GM23338 (cell line): ENCODE measurements at regions not wholly inside any gene's neighbourhood (a gene's known extent, or its start where the extent isn't known, plus 50 kb on each side); places are given as distances from the start of the nearest gene placed in this dataset.

ENCODE experiments used
- ATAC-seq: fragments of 200-7000 bp; cut with Tn5 transposase; 3 replicates; pipeline ENCODE4 v1.9.1; 2020
- DNase-seq: peaks from one replicate; pipeline ENCODE4 v3.0.0-alpha.2; 2015; ENCODE audit warnings: low spot score
- H2AFZ ChIP-seq: fragments of 200-600 bp; sonication (generic); 2 replicates; pipeline ENCODE4 v1.8.0; 2016; ENCODE audit warnings: antibody characterized with exemption, mild to moderate bottlenecking, moderate library complexity
- H3F3A ChIP-seq: fragments of 200-600 bp; sonication (generic); replicated peaks from 2 replicates; pipeline ENCODE4 v1.8.0; 2017; ENCODE audit warnings: antibody characterized with exemption, mixed run types, low read depth
- H3K27ac ChIP-seq: fragments of 200-600 bp; sonication (generic); 2 replicates; pipeline ENCODE4 v1.6.1; 2016; ENCODE audit warnings: low read depth
- H3K27me3 ChIP-seq: fragments of 200-600 bp; sonication (generic); 2 replicates; pipeline ENCODE4 v1.8.0; 2016; ENCODE audit warnings: mild to moderate bottlenecking, mixed run types, moderate library complexity; ENCODE audit not compliant: insufficient read depth
- H3K36me3 ChIP-seq: fragments of 200-600 bp; sonication (generic); 2 replicates; pipeline ENCODE4 v1.8.0; 2016; ENCODE audit warnings: mild to moderate bottlenecking; ENCODE audit not compliant: insufficient read depth
- H3K4me1 ChIP-seq: fragments of 200-600 bp; sonication (generic); 2 replicates; pipeline ENCODE4 v1.8.0; 2016; ENCODE audit warnings: mild to moderate bottlenecking, moderate library complexity; ENCODE audit not compliant: insufficient read depth
- H3K4me2 ChIP-seq: fragments of 200-600 bp; sonication (generic); 2 replicates; pipeline ENCODE4 v1.7.1; 2017; ENCODE audit warnings: mixed run types
- H3K4me3 ChIP-seq: fragments of 200-600 bp; sonication (generic); 2 replicates; pipeline ENCODE4 v1.6.1; 2016; ENCODE audit warnings: mixed run types
- H3K79me2 ChIP-seq: fragments of 200-600 bp; sonication (generic); replicated peaks from 2 replicates; pipeline ENCODE4 v1.8.0; 2017; ENCODE audit warnings: mild to moderate bottlenecking; ENCODE audit not compliant: insufficient read depth
- H3K9me2 ChIP-seq: fragments of 200-600 bp; sonication (generic); 2 replicates; pipeline ENCODE4 v1.8.0; 2017; ENCODE audit not compliant: insufficient read depth
- H4K20me1 ChIP-seq: fragments of 200-600 bp; sonication (generic); replicated peaks from 2 replicates; pipeline ENCODE4 v1.8.0; 2017; ENCODE audit warnings: mild to moderate bottlenecking; ENCODE audit not compliant: insufficient read depth
- H3K27ac Mint-ChIP-seq: 2 replicates; pipeline ENCODE4 v1.8.0; 2020; ENCODE audit warnings: inconsistent platforms, mild to moderate bottlenecking, moderate library complexity, mixed read lengths
- H3K27me3 Mint-ChIP-seq: 3 replicates; pipeline ENCODE4 v1.8.0; 2022; ENCODE audit warnings: low read depth, mild to moderate bottlenecking, moderate library complexity, mixed read lengths, inconsistent platforms; ENCODE audit not compliant: insufficient read depth, poor library complexity
- H3K36me3 Mint-ChIP-seq: 3 replicates; pipeline ENCODE4 v1.8.0; 2021; ENCODE audit warnings: low read depth, mild to moderate bottlenecking, inconsistent platforms, moderate library complexity, mixed read lengths
- H3K4me1 Mint-ChIP-seq: 3 replicates; pipeline ENCODE4 v1.8.0; 2020; ENCODE audit warnings: mild to moderate bottlenecking, inconsistent platforms, mixed read lengths
- H3K4me3 Mint-ChIP-seq: 3 replicates; pipeline ENCODE4 v1.8.0; 2021; ENCODE audit warnings: moderate library complexity, mild to moderate bottlenecking, inconsistent platforms, mixed read lengths
- H3K9me3 Mint-ChIP-seq: 3 replicates; pipeline ENCODE4 v1.8.0; 2020; ENCODE audit warnings: moderate library complexity, mild to moderate bottlenecking, inconsistent platforms, mixed read lengths
- CREB1 ChIP-seq: fragments of 250-450 bp; sonication (Bioruptor Pico); IDR thresholded peaks from 2 replicates; pipeline ENCODE4 v1.5.0; 2020; ENCODE audit warnings: low read depth, mild to moderate bottlenecking, moderate library complexity
- EZH2 ChIP-seq: fragments of 200-600 bp; sonication (generic); IDR thresholded peaks from one replicate; pipeline ENCODE4 v1.8.0; 2017; ENCODE audit warnings: antibody characterized with exemption, mild to moderate bottlenecking, low read depth; ENCODE audit not compliant: unreplicated experiment
- EZH2phosphoT487 ChIP-seq: fragments of 200-600 bp; sonication (generic); IDR thresholded peaks from one replicate; pipeline ENCODE4 v1.8.1; 2018; ENCODE audit warnings: antibody characterized with exemption; ENCODE audit not compliant: unreplicated experiment
- JUNB ChIP-seq: IDR thresholded peaks from one replicate; pipeline ENCODE4 v1.6.1; 2016; ENCODE audit warnings: antibody characterized with exemption; ENCODE audit not compliant: unreplicated experiment
- NANOG ChIP-seq: IDR thresholded peaks from 2 replicates; pipeline ENCODE4 v1.6.1; 2016; ENCODE audit warnings: antibody characterized with exemption, borderline replicate concordance
- STAT1 ChIP-seq: IDR thresholded peaks from one replicate; pipeline ENCODE4 v1.6.1; 2016; ENCODE audit warnings: antibody characterized with exemption; ENCODE audit not compliant: unreplicated experiment
- ZNF114 ChIP-seq: fragments of 250-450 bp; sonication (Bioruptor Pico); IDR thresholded peaks from 2 replicates; pipeline ENCODE4 v1.5.0; 2020; ENCODE audit warnings: mild to moderate bottlenecking, moderate library complexity
- ZNF331 ChIP-seq: fragments of 250-450 bp; sonication (Bioruptor Pico); IDR thresholded peaks from 2 replicates; pipeline ENCODE4 v1.5.0; 2020; ENCODE audit warnings: low read depth, mild to moderate bottlenecking, moderate library complexity
- ZNF462 ChIP-seq: fragments of 250-450 bp; sonication (Bioruptor Pico); IDR thresholded peaks from 2 replicates; pipeline ENCODE4 v1.5.0; 2020; ENCODE audit warnings: mild to moderate bottlenecking, moderate library complexity
- TF ChIP-seq, protein P1 (sequence below): IDR thresholded peaks from 2 replicates; pipeline ENCODE4 v1.6.1; 2016; ENCODE audit warnings: antibody characterized with exemption
- TF ChIP-seq, protein P2 (sequence below): IDR thresholded peaks from one replicate; pipeline ENCODE4 v1.6.1; 2018; ENCODE audit warnings: antibody characterized with exemption; ENCODE audit not compliant: unreplicated experiment
- TF ChIP-seq, protein P3 (sequence below), 2 experiments: fragments of 200-600 bp in 1 of 2; sonication (generic) in 1 of 2; conservative IDR thresholded peaks; 2 replicates each; pipeline versions ENCODE4 v1.5.1 to v1.6.1; 2016 to 2017; ENCODE audit warnings: antibody characterized with exemption in 2 of 2, low read depth in 2 of 2, mild to moderate bottlenecking in 2 of 2, moderate library complexity in 1 of 2

DNA sequence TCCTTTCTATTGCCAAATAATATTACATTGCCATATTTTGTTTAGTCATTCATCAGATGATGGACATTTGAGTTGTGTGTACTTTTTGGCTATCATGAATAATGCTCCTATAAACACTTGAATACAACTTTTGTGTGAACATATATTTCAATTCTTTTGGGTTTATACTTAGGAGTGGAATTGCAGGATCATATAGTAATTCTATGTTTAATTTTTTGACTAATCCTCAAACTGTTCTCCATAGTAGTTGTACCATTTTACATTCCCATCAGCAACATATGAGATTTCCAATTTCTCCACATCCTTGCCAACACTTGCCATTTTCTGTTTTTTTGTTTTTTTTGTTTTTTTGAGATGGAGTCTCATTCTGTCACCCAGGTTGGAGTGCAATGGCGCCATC is 87.2 kb downstream of the B3GNT2 start:
- Histone ChIP-seq H3K36me3 (peaks cover 5% of the 10 kb centered on the region; the same call in 1 of the 2 replicates), H3K9me2 (no peaks in the 10 kb centered on the region; the same call in 1 of the 2 replicates), H2AFZ (no peak overlapping the region), H3K27ac (no peak overlapping the region), H3K4me1 (no peaks in the 10 kb centered on the region), H3F3A (no peaks in the 10 kb centered on the region), H4K20me1 (no peaks in the 10 kb centered on the region), H3K4me3 (no peak overlapping the region), H3K4me2 (no peak overlapping the region), H3K79me2 (no peaks in the 10 kb centered on the region), H3K27me3 (no peaks in the 10 kb centered on the region)
- Mint-ChIP-seq H3K9me3 (peaks cover 69% of the 10 kb centered on the region), H3K27ac (no peak overlapping the region), H3K27me3 (peaks cover 9% of the 10 kb centered on the region), H3K4me3 (no peak overlapping the region), H3K36me3 (peaks cover 48% of the 10 kb centered on the region), H3K4me1 (no peaks in the 10 kb centered on the region)
- no peak for TF ChIP-seq EZH2
- no peak for TF ChIP-seq JUNB
- TF ChIP-seq, protein P1, sequence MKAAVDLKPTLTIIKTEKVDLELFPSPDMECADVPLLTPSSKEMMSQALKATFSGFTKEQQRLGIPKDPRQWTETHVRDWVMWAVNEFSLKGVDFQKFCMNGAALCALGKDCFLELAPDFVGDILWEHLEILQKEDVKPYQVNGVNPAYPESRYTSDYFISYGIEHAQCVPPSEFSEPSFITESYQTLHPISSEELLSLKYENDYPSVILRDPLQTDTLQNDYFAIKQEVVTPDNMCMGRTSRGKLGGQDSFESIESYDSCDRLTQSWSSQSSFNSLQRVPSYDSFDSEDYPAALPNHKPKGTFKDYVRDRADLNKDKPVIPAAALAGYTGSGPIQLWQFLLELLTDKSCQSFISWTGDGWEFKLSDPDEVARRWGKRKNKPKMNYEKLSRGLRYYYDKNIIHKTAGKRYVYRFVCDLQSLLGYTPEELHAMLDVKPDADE, result no peak
- TF ChIP-seq NANOG, result no peak
- no peak for TF ChIP-seq CREB1 (CRISPR knock-in tag)
- TF ChIP-seq ZNF114 (CRISPR knock-in tag), result no peak
- TF ChIP-seq, protein P2, sequence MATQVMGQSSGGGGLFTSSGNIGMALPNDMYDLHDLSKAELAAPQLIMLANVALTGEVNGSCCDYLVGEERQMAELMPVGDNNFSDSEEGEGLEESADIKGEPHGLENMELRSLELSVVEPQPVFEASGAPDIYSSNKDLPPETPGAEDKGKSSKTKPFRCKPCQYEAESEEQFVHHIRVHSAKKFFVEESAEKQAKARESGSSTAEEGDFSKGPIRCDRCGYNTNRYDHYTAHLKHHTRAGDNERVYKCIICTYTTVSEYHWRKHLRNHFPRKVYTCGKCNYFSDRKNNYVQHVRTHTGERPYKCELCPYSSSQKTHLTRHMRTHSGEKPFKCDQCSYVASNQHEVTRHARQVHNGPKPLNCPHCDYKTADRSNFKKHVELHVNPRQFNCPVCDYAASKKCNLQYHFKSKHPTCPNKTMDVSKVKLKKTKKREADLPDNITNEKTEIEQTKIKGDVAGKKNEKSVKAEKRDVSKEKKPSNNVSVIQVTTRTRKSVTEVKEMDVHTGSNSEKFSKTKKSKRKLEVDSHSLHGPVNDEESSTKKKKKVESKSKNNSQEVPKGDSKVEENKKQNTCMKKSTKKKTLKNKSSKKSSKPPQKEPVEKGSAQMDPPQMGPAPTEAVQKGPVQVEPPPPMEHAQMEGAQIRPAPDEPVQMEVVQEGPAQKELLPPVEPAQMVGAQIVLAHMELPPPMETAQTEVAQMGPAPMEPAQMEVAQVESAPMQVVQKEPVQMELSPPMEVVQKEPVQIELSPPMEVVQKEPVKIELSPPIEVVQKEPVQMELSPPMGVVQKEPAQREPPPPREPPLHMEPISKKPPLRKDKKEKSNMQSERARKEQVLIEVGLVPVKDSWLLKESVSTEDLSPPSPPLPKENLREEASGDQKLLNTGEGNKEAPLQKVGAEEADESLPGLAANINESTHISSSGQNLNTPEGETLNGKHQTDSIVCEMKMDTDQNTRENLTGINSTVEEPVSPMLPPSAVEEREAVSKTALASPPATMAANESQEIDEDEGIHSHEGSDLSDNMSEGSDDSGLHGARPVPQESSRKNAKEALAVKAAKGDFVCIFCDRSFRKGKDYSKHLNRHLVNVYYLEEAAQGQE, result no peak
- TF ChIP-seq ZNF462 (CRISPR knock-in tag), result no peak
- no peak for TF ChIP-seq ZNF331 (CRISPR knock-in tag)
- TF ChIP-seq, protein P3, sequence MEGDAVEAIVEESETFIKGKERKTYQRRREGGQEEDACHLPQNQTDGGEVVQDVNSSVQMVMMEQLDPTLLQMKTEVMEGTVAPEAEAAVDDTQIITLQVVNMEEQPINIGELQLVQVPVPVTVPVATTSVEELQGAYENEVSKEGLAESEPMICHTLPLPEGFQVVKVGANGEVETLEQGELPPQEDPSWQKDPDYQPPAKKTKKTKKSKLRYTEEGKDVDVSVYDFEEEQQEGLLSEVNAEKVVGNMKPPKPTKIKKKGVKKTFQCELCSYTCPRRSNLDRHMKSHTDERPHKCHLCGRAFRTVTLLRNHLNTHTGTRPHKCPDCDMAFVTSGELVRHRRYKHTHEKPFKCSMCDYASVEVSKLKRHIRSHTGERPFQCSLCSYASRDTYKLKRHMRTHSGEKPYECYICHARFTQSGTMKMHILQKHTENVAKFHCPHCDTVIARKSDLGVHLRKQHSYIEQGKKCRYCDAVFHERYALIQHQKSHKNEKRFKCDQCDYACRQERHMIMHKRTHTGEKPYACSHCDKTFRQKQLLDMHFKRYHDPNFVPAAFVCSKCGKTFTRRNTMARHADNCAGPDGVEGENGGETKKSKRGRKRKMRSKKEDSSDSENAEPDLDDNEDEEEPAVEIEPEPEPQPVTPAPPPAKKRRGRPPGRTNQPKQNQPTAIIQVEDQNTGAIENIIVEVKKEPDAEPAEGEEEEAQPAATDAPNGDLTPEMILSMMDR (conservative IDR thresholded peaks at IDR 0.05; ENCODE audit: low read depth in 2 of 2), result no peak
- no peak for TF ChIP-seq STAT1
- no peak for TF ChIP-seq EZH2phosphoT487
- no peak for DNase-seq
- ATAC-seq, result no peak
